ENCODE measurements at regions not wholly inside any gene's neighbourhood (a gene's known extent, or its start where the extent isn't known, plus 50 kb on each side); places are given as distances from the start of the nearest gene placed in this dataset.

- no peak for DNase-seq (ENCODE audit: low spot score)
These were observed 672.8 kb downstream of the LMO4 start for GRCh38 chr1:88001460-88001859.

DNA sequence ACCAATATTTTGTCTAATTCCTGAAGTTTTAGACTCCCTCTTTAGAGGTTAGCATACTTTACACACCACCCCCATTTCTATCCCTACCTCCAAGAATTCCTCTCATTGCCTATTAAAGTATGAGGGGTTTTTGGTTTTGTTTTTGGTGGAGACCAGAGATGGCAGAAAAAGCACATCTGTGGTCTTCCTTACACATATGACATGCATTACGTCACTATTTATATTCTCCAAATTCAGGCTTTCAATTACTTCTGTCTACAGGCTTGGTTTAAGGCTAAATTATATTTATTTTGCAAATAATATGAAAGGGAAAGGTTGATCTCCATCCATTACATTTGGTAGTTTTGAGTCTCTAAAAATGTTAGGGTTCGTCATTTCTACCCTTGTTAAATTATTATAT is 674.6 kb downstream of the LMO4 start:
- no peak for DNase-seq (ENCODE audit: low spot score)

GRCh38 chr1:88009916-88010315 is 674.2 kb upstream of the PKN2 start:
- DNase-seq (ENCODE audit: low spot score): no peak

DNA sequence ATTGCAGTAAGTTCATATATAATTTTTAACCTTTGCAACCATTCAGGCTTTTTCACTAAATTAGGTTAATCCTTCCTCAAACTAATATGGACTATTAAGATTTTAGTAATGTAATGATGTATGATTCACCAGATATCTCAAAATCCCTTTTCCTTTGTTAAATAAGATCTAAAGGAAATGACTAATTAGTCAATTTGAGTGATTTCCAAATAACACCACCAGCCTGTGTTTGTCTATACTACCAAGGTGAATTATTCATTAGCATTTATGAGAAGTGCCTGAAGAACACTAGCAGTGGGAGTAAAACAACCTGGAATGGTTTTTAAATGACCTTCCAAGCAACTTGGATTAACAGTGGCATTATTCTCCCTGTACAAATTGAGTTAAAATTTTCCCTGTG is 670.6 kb upstream of the PKN2 start:
- DNase-seq (ENCODE audit: low spot score): no peak

GRCh38 chr1:88014131-88014530 is 669.9 kb upstream of the PKN2 start:
- no peak for DNase-seq (ENCODE audit: low spot score)

DNA sequence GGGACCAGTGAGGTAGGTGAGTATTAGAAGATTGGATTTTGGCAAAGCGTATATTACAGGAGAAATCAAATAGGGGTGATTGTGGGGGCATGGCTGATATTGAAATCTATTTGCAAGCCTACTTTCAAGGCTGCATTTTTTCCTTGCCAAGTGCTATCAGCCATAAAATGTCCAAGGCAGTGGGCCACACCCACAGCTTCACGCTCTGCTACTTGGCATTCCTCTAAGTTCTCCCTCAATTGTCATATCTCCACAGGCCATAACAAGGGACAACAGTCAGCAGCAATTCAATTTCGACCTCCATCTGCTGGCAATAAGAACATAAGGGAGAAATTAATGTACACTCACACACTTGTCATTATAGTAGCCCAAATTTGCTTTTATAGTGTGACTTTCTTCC is 667.1 kb upstream of the PKN2 start:
- DNase-seq (ENCODE audit: low spot score): peak; percentile 6

DNA sequence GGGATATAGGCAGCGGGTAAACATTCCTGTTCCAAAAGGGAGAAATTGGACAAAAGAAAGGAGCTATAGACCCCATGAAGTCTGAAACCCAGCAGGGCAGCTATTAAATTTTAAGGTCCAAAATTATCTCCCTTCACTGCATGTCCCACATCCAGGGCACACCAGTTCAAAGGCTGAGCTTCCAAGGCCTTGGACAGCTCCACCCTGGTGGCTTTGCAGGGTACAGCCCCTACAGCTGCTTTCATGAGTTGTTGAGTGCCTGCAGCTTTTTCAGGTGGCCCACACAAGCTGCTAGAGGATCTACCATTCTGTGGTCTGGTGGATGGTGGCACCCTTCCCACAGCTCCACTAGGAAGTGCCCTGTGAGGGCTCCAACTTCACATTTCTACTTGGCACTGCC is 662.5 kb upstream of the PKN2 start:
- DNase-seq (ENCODE audit: low spot score): no peak

- no peak for DNase-seq (ENCODE audit: low spot score)
These were observed 661.6 kb upstream of the PKN2 start for GRCh38 chr1:88022516-88022915.

DNA sequence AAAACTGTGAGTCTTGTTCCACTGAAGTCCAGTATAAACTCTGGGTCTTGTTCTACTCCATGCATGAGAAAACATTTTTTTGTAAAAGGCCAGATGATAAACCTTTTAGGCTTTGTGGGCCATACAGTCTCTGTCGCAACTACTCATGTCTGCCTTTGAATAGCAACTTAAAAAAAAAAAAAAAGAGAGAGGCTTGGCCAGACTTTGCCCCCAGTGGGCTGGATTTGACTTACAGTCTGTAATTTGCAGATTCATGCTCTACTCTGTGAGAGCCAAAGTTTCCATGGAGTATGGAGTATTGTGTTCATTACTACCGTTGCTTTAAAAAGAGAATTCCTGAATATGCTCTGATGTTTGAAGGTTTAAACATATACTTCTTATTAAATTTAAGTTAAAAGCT is 654.9 kb upstream of the PKN2 start:
- DNase-seq (ENCODE audit: low spot score): peak; percentile 35

- no peak for DNase-seq (ENCODE audit: low spot score)
These were observed 654.2 kb upstream of the PKN2 start for GRCh38 chr1:88029899-88030298.

DNA sequence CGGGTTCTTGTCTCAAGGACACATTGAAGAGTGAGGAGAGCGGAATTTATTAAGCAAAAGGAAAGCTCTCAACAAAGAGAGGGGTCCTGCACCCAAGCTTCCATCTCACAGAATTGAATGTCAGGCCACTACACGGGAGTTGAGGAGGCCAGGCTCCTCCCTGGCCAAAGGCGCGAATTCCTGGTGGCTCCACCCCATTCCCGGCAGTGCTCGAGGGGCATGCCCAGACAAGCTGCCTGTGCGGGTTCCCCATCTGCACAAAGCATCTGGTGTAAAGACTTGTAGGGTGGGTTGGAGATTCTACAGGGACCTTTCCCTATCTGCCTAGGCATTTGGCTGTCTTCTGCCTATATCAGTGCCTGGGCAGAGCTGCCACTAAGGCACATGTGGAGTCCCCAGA is 648.5 kb upstream of the PKN2 start:
- no peak for DNase-seq (ENCODE audit: low spot score)

DNA sequence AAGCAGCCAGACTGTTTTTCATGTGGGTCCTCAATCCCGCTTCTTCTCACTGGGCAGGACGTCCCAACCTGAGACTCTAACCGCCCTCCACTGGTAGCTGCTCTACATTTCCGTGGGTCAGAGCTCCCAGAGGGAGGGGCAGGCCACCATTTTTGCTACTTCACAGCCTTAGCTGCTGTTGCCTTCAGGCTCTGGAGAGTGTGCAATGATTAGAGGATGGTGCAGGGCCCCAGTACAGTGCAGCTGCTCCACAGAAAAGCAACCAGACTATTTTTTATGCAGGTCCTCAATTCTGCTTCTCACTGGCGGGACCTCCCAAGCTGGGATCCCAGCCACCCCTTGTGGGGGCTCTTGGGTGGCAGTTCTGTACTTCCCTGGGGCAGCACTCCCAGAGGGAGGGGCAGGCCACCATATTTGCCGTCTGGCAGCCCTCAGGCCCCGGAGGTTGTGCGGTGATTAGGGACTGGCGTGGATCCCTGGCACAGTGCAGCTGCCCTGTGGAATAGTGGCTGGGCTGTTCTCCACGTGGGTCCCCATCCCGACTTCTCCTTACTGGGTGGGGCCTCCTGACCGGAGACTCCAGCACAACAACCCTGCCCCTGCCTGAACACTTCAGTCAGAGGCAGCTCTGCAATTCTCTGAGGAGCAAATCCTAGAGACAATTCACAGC is 647.6 kb upstream of the PKN2 start:
- no peak for DNase-seq (ENCODE audit: low spot score)

DNA sequence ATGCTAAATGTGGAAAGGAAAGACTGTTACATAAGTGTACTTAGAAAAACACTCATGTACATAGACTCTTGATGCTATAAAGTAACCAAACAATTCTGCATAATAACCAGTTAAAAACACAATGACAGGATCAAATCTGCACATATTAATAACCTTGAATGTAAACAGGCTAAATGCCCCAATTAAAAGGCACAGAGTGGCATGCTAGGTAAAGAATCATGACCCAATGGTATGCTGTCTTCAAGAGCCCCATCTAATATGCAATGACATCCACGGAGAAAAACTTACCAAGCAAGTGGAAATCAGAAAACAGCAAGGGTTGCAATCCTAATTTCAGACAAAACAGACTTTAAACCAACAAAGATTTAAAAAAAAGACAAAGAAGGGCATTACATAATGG is 644.8 kb upstream of the PKN2 start:
- DNase-seq (ENCODE audit: low spot score): no peak

DNA sequence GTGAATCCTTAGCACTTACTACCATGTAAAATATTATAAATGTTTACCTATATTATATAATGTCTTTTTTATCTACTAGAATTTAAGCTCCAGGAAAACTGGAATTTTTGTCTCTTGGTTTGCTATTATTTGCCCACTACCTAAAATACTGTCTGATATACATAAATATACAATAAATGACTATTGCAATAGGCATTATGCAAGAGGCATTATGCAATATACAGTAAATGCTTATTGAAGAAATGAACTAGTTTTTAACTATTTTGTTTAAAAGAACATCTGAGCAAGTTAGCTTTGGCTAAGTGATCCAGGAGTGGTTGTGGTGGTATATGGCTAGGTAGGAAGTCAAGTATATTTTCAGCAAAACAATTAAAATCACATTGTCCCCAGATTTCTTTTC is 640.2 kb upstream of the PKN2 start:
- no peak for DNase-seq (ENCODE audit: low spot score)

- DNase-seq (ENCODE audit: low spot score): no peak
These were observed 631.9 kb upstream of the PKN2 start for GRCh38 chr1:88052167-88052566.

GRCh38 chr1:88053065-88053464 is 631.0 kb upstream of the PKN2 start:
- DNase-seq (ENCODE audit: low spot score): no peak

- no peak for DNase-seq (ENCODE audit: low spot score)
These were observed 627.2 kb upstream of the PKN2 start for GRCh38 chr1:88056881-88057280.

DNA sequence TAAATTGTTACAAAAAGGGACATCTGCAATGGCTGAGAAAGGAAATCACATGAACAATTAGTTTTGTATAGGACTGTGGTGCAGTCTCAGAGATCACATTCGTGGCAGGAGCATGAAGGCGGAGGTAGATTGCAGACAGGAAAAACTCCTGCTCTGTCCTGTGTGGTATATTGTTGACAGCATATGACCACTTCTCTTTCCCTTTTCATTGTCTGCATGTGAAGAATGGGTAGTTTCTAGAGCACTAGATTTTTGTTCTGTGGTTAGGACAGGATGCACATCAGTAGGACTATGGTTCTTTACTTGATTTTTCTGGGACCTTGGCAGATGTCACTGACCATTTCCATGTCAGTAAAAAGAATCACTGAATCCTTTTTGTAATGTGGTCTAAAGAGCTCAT is 625.9 kb upstream of the PKN2 start:
- no peak for DNase-seq (ENCODE audit: low spot score)

GRCh38 chr1:88060112-88060673 is 623.9 kb upstream of the PKN2 start:
- no peak for DNase-seq (ENCODE audit: low spot score)

- no peak for DNase-seq (ENCODE audit: low spot score)
These were observed 623.2 kb upstream of the PKN2 start for GRCh38 chr1:88060750-88061491.

DNA sequence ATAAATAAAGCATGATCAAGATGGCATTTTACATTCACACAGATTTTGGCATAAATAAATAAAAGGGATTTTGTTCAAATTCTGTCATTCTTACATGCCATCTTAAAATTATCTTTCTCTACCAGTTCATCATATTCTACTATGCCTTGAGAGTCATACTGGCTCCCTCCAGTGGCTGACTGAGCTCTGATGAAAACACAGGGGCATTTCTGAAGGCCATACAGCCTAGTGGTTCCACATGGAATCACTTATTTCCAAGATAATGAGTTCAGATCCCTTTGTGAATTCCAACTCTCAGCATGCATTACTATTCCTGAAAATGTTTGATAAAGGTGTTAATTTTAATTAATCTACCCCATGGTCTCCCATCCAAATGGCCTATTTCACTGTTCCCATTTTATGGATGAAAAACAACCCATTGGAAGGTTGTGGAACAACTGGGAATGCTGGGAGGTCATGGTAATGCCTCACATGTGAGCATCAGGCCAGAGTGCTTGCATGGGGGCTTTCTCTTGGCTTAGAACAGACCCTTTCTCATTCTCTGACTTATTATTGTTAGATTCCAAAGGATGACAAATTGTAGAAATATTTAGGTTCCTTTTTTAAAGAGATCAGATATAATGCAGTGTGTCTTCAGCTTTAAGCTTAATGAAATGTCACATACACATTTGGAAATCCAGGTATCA is 622.4 kb upstream of the PKN2 start:
- peak; percentile 40 for DNase-seq (ENCODE audit: low spot score)

- DNase-seq (ENCODE audit: low spot score): no peak
These were observed 621.4 kb upstream of the PKN2 start for GRCh38 chr1:88062650-88063153.

DNA sequence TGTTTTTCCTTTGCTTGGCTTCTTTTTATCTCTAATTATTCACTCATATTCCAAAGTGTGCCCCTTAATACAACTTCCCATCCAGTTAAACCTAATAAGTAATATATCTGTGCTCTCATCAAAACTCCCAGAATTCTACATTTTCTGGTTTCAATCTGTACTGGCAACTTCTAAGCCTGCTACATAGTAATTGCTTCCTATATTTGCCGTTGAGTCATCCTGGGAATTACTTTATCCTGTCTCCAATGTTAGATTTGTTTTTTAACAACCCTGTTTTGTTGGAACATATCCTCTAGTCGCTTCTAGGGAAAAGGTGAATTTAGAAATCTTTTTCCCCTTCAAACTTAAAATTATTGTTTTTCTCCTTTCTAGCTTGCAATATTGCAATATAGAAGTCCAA is 620.5 kb upstream of the PKN2 start:
- DNase-seq (ENCODE audit: low spot score): no peak
